ENCODE measurements at regions not wholly inside any gene's neighbourhood (a gene's known extent, or its start where the extent isn't known, plus 50 kb on each side); places are given as distances from the start of the nearest gene placed in this dataset.

- intact Hi-C loops (cut with micrococcal nuclease; ENCODE audit: unreplicated experiment): no loop called here
- no peaks in the 10 kb centered on the region for H3K36me3 ChIP-seq (ENCODE audit: insufficient read depth, low read length, poor library complexity, severe bottlenecking)
- no peaks in the 10 kb centered on the region for H3K4me1 ChIP-seq (ENCODE audit: insufficient read depth, low read length, poor library complexity, severe bottlenecking)
- CTCF ChIA-PET: no interaction called here
- no peaks in the 10 kb centered on the region for H3K9me3 ChIP-seq (ENCODE audit: low read depth, low read length, poor library complexity, severe bottlenecking)
- no peak overlapping the region for H3K4me3 ChIP-seq (ENCODE audit: low read depth, low read length, poor library complexity, severe bottlenecking)
- POLR2A ChIA-PET (ENCODE audit: low non-redundant PET): no interaction called here
- H3K27me3 ChIP-seq (replicated peaks; ENCODE audit: insufficient read depth, low read depth, low read length, poor library complexity): peaks cover 37% of the 10 kb centered on the region
- no peak for DNase-seq (ENCODE audit: low spot score)
- BruUV-seq (replicated peaks): no TSS peak
- no peak overlapping the region for H3K27ac ChIP-seq (ENCODE audit: low read depth, low read length, poor library complexity, severe bottlenecking)
- TF ChIP-seq CTCF (conservative IDR thresholded peaks at IDR 0.05; ENCODE audit: low read depth, low read length): no peak
- TF ChIP-seq EZH2 (IDR thresholded peaks at IDR 0.05; ENCODE audit: borderline replicate concordance, low read depth, low read length, poor library complexity, severe bottlenecking): no peak
Observed at GRCh38 chr7:156004265-156005201, 192.3 kb upstream of the SHH start.

DNA sequence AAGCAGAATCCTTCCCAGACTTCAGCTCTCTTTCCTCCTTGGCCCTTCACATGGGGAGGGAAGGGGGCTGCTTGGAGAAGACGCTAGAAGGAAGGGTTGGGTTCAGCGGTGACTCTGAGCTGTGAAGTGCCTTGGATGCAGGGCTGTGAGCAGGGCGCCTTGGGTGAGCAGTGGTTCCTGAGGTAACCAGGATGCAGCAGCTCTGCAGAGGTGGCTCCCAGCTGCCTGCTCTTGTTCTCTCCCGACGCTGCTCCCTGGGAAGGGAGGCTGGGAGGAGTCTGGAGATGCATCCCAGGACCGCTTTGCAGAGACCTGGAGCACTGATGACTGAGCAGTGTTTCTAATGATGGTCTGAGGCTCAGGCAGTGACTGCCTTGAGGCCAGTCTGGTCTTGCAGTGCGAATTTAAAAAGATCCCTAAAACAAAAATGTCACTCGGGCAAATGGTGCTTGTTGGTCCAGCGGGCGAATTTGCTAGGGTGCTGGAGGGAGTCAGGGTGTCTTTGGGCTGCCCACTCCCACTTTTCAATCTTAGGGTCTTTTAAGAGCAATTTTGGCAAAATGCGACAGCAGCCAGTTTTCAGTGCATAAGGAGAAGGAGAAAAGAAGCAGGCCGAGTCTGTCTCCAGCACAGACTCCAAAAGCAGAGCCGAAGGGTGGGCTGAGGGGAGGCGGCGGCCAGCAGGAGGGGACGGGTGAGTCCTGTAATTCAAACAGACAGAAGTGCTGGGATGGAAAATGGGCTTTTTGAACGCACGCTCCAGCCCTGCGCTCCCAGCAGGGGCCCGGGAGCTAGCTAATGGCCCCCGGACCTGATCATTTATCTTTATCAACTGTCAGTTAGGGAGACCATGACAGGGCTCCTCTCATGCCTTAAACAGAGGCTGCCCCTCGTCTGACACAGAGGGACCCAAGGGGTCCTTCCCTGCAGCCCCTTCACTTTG is 191.2 kb upstream of the SHH start:
- intact Hi-C loops (cut with micrococcal nuclease; ENCODE audit: unreplicated experiment): no loop called here
- CTCF ChIA-PET: no interaction called here
- Histone ChIP-seq H3K27me3 (replicated peaks; ENCODE audit: insufficient read depth, low read depth, low read length, poor library complexity) (peaks cover 32% of the 10 kb centered on the region), H3K4me3 (ENCODE audit: low read depth, low read length, poor library complexity, severe bottlenecking) (no peak overlapping the region), H3K36me3 (ENCODE audit: insufficient read depth, low read length, poor library complexity, severe bottlenecking) (no peaks in the 10 kb centered on the region), H3K27ac (ENCODE audit: low read depth, low read length, poor library complexity, severe bottlenecking) (no peak overlapping the region), H3K4me1 (ENCODE audit: insufficient read depth, low read length, poor library complexity, severe bottlenecking) (no peaks in the 10 kb centered on the region), H3K9me3 (ENCODE audit: low read depth, low read length, poor library complexity, severe bottlenecking) (no peaks in the 10 kb centered on the region)
- no peak for DNase-seq (ENCODE audit: low spot score)
- POLR2A ChIA-PET (ENCODE audit: low non-redundant PET): no interaction called here
- no TSS peak for BruUV-seq (replicated peaks)
- TF ChIP-seq EZH2 (IDR thresholded peaks at IDR 0.05; ENCODE audit: borderline replicate concordance, low read depth, low read length, poor library complexity, severe bottlenecking) (no peak), CTCF (conservative IDR thresholded peaks at IDR 0.05; ENCODE audit: low read depth, low read length) (no peak)

GRCh38 chr7:156002362-156003066 is 190.3 kb upstream of the SHH start:
- Histone ChIP-seq H3K4me1 (ENCODE audit: insufficient read depth, low read length, poor library complexity, severe bottlenecking) (no peaks in the 10 kb centered on the region), H3K4me3 (ENCODE audit: low read depth, low read length, poor library complexity, severe bottlenecking) (no peak overlapping the region), H3K9me3 (ENCODE audit: low read depth, low read length, poor library complexity, severe bottlenecking) (no peaks in the 10 kb centered on the region), H3K27me3 (replicated peaks; ENCODE audit: insufficient read depth, low read depth, low read length, poor library complexity) (peaks cover 32% of the 10 kb centered on the region), H3K36me3 (ENCODE audit: insufficient read depth, low read length, poor library complexity, severe bottlenecking) (no peaks in the 10 kb centered on the region), H3K27ac (ENCODE audit: low read depth, low read length, poor library complexity, severe bottlenecking) (no peak overlapping the region)
- TF ChIP-seq EZH2 (IDR thresholded peaks at IDR 0.05; ENCODE audit: borderline replicate concordance, low read depth, low read length, poor library complexity, severe bottlenecking) (no peak), CTCF (conservative IDR thresholded peaks at IDR 0.05; ENCODE audit: low read depth, low read length) (no peak)
- no peak for DNase-seq (ENCODE audit: low spot score)
- ChIA-PET POLR2A (ENCODE audit: low non-redundant PET) (no interaction called here), CTCF (no interaction called here)
- intact Hi-C loops (cut with micrococcal nuclease; ENCODE audit: unreplicated experiment): no loop called here
- BruUV-seq (replicated peaks): no TSS peak
